Endothelial cell (in vitro differentiated cells): ENCODE measurements at regions not wholly inside any gene's neighbourhood (a gene's known extent, or its start where the extent isn't known, plus 50 kb on each side); places are given as distances from the start of the nearest gene placed in this dataset.

Experiments used
- DNase-seq: peaks from one replicate; pipeline ENCODE4 v3.0.0; 2021; ENCODE audit warnings: low spot score
- H3K27ac Mint-ChIP-seq: one replicate; pipeline ENCODE4 v1.8.0; 2021; ENCODE audit warnings: mixed read lengths, inconsistent platforms; ENCODE audit not compliant: unreplicated experiment
- H3K27me3 Mint-ChIP-seq: one replicate; pipeline ENCODE4 v1.8.0; 2021; ENCODE audit warnings: mild to moderate bottlenecking, moderate library complexity, mixed read lengths, inconsistent platforms; ENCODE audit not compliant: unreplicated experiment
- H3K36me3 Mint-ChIP-seq: one replicate; pipeline ENCODE4 v1.8.0; 2021; ENCODE audit warnings: mild to moderate bottlenecking, low read depth, mixed read lengths, inconsistent platforms; ENCODE audit not compliant: unreplicated experiment
- H3K4me1 Mint-ChIP-seq: one replicate; pipeline ENCODE4 v1.8.0; 2021; ENCODE audit warnings: mild to moderate bottlenecking, mixed read lengths, inconsistent platforms; ENCODE audit not compliant: unreplicated experiment
- H3K4me3 Mint-ChIP-seq: one replicate; pipeline ENCODE4 v1.8.0; 2021; ENCODE audit warnings: mild to moderate bottlenecking, mixed read lengths, inconsistent platforms; ENCODE audit not compliant: unreplicated experiment
- H3K9me3 Mint-ChIP-seq: one replicate; pipeline ENCODE4 v1.8.0; 2021; ENCODE audit warnings: mixed read lengths, inconsistent platforms; ENCODE audit not compliant: unreplicated experiment
- CTCF ChIP-seq: fragments of 200-600 bp; sonication (generic); IDR thresholded peaks from one replicate; pipeline ENCODE4 v1.5.0; 2021; ENCODE audit warnings: antibody characterized with exemption; ENCODE audit not compliant: unreplicated experiment

DNA sequence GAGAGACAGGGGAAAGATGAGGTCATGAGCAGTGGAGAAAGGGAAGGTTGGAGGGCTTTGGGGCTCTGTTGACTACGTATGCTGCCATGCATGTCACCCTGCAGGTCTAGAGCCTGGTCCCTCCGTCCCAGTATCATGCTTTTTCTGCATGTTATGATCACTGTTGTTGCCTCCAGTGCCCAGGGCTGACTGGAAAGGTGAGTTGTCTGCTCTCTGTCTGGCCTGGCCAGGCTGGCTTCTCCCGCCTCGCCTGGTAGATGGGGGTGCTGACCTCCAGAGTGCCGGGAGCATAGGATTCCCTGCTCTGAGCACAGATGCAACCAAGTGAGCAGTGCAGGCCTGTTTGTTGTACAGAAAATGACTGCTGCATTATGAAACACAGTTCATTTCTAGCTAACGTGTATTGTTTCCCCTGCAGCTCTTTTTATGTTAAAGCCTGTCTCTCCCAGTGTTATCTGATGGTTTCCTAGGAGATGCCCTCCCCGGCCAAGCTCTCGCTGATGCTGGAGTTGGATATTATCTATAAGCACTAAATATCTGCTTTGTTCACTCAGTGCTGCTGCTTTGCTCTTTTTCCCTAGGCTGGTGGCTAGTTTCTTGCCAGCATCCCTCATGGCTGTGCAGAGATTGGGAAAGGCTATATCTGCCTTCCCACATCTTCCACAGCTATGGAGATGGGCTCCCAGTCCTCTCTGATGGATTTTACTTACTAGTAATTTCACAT is 158.2 kb downstream of the TDRD15 start:
- H3K27ac Mint-ChIP-seq: no peak overlapping the region
- no peak for TF ChIP-seq CTCF
- no peaks in the 10 kb centered on the region for H3K9me3 Mint-ChIP-seq
- H3K4me3 Mint-ChIP-seq: no peak overlapping the region
- no peaks in the 10 kb centered on the region for H3K27me3 Mint-ChIP-seq
- H3K4me1 Mint-ChIP-seq: peaks cover 9% of the 10 kb centered on the region
- DNase-seq: no peak
- no peaks in the 10 kb centered on the region for H3K36me3 Mint-ChIP-seq

GRCh38 chr2:21282515-21282898 is 158.7 kb downstream of the TDRD15 start:
- H3K36me3 Mint-ChIP-seq: no peaks in the 10 kb centered on the region
- peaks cover 9% of the 10 kb centered on the region for H3K4me1 Mint-ChIP-seq
- no peak for TF ChIP-seq CTCF

GRCh38 chr2:21288299-21288698 is 164.5 kb downstream of the TDRD15 start:
- H3K27ac Mint-ChIP-seq: no peak overlapping the region
- no peaks in the 10 kb centered on the region for H3K9me3 Mint-ChIP-seq
- no peak for TF ChIP-seq CTCF
- H3K27me3 Mint-ChIP-seq: no peaks in the 10 kb centered on the region
- no peak for DNase-seq
- H3K36me3 Mint-ChIP-seq: no peaks in the 10 kb centered on the region
- H3K4me1 Mint-ChIP-seq: no peaks in the 10 kb centered on the region
- no peak overlapping the region for H3K4me3 Mint-ChIP-seq

More at GRCh38 chr2:21282515-21282898, 158.7 kb downstream of the TDRD15 start:
- DNase-seq: no peak
- Mint-ChIP-seq H3K27ac (no peak overlapping the region), H3K4me3 (no peak overlapping the region), H3K27me3 (no peaks in the 10 kb centered on the region), H3K9me3 (no peaks in the 10 kb centered on the region)

- Mint-ChIP-seq H3K9me3 (no peaks in the 10 kb centered on the region), H3K4me1 (no peaks in the 10 kb centered on the region), H3K27me3 (no peaks in the 10 kb centered on the region), H3K27ac (no peak overlapping the region), H3K36me3 (no peaks in the 10 kb centered on the region), H3K4me3 (no peak overlapping the region)
- no peak for TF ChIP-seq CTCF
- DNase-seq: no peak
Measured at GRCh38 chr2:21288739-21289520, 165.2 kb downstream of the TDRD15 start.

GRCh38 chr2:21289551-21289950 is 165.8 kb downstream of the TDRD15 start:
- Mint-ChIP-seq H3K4me1 (no peaks in the 10 kb centered on the region), H3K9me3 (no peaks in the 10 kb centered on the region), H3K36me3 (no peaks in the 10 kb centered on the region), H3K4me3 (no peak overlapping the region), H3K27ac (no peak overlapping the region), H3K27me3 (no peaks in the 10 kb centered on the region)
- DNase-seq: no peak
- no peak for TF ChIP-seq CTCF
